PC-3 (cell line): ENCODE measurements at regions not wholly inside any gene's neighbourhood (a gene's known extent, or its start where the extent isn't known, plus 50 kb on each side); places are given as distances from the start of the nearest gene placed in this dataset.
A peak's percentile ranks its signal among the peaks of the same experiment; 100 is the strongest.

Experiments
- ATAC-seq: fragments of 200-7000 bp; cut with Tn5 transposase; 2 replicates; pipeline ENCODE4 v1.9.1; 2020; ENCODE audit warnings: mild to moderate bottlenecking, moderate library complexity
- BruUV-seq: library from RNA; stranded (reverse); fragments of 400-500 nt; replicated peaks from 2 replicates; lab custom pipeline; 2021; lab: Mats Ljungman, UMichigan
- CTCF ChIA-PET: fragments of 300-600 bp; sonication (Branson Sonifier 250); formaldehyde crosslinking; loops from one replicate; lab custom pipeline; 2022; ENCODE audit warnings: antibody characterized with exemption; lab: Charles Lee
- POLR2A ChIA-PET: fragments of 300-600 bp; sonication (Branson Sonifier 250); formaldehyde crosslinking; loops from one replicate; lab custom pipeline; 2022; ENCODE audit warnings: antibody characterized with exemption; ENCODE audit not compliant: unreplicated experiment; lab: Charles Lee
- DNase-seq: peaks from one replicate; pipeline ENCODE4 v3.0.0-alpha.2; 2015
- H2AFZ ChIP-seq: fragments of 300-600 bp; sonication (generic); 2 replicates; pipeline ENCODE4 v1.6.0; 2016; ENCODE audit warnings: antibody characterized with exemption, low read length
- H3F3A ChIP-seq: fragments of 300-600 bp; sonication (generic); one replicate; pipeline ENCODE4 v1.6.0; 2017; ENCODE audit warnings: antibody characterized with exemption, low read length, control low read depth, mild to moderate bottlenecking; ENCODE audit not compliant: unreplicated experiment
- H3K27ac ChIP-seq: fragments of 300-600 bp; sonication (generic); 2 replicates; pipeline ENCODE4 v1.5.1; 2016; ENCODE audit warnings: mild to moderate bottlenecking, low read length
- H3K27me3 ChIP-seq: fragments of 300-600 bp; sonication (generic); 2 replicates; pipeline ENCODE4 v1.6.1; 2016; ENCODE audit warnings: low read length, mixed read lengths
- H3K36me3 ChIP-seq: fragments of 300-600 bp; sonication (generic); 2 replicates; pipeline ENCODE4 v1.6.1; 2016; ENCODE audit warnings: low read depth, mixed run types, low read length, mixed read lengths
- H3K4me1 ChIP-seq: fragments of 300-600 bp; sonication (generic); 2 replicates; pipeline ENCODE4 v1.5.1; 2016; ENCODE audit warnings: low read length; ENCODE audit not compliant: insufficient read depth
- H3K4me2 ChIP-seq: fragments of 300-600 bp; sonication (generic); 2 replicates; pipeline ENCODE4 v1.6.0; 2016; ENCODE audit warnings: low read length
- H3K4me3 ChIP-seq: fragments of 300-600 bp; sonication (generic); 2 replicates; pipeline ENCODE4 v1.5.1; 2016; ENCODE audit warnings: mild to moderate bottlenecking, low read length, mixed read lengths
- H3K79me2 ChIP-seq: fragments of 300-600 bp; sonication (generic); 2 replicates; pipeline ENCODE4 v1.6.1; 2017; ENCODE audit warnings: low read length, mixed read lengths
- H3K9ac ChIP-seq: fragments of 300-600 bp; sonication (generic); 2 replicates; pipeline ENCODE4 v1.6.0; 2016; ENCODE audit warnings: mild to moderate bottlenecking, low read length
- H3K9me2 ChIP-seq: fragments of 300-600 bp; sonication (generic); replicated peaks from 2 replicates; pipeline ENCODE4 v1.6.1; 2016; ENCODE audit warnings: mixed run types, low read length, mixed read lengths
- H3K9me3 ChIP-seq: fragments of 300-600 bp; sonication (generic); 2 replicates; pipeline ENCODE4 v1.6.1; 2016; ENCODE audit warnings: low read length, mixed read lengths
- H4K20me1 ChIP-seq: fragments of 300-600 bp; sonication (generic); 2 replicates; pipeline ENCODE4 v1.6.1; 2016; ENCODE audit warnings: low read length, mixed read lengths
- EZH2 ChIP-seq: fragments of 300-600 bp; sonication (generic); IDR thresholded peaks from one replicate; pipeline ENCODE4 v1.6.1; 2017; ENCODE audit warnings: antibody characterized with exemption, mild to moderate bottlenecking, low read length; ENCODE audit not compliant: unreplicated experiment
- EZH2phosphoT487 ChIP-seq: fragments of 300-600 bp; sonication (generic); IDR thresholded peaks from 2 replicates; pipeline ENCODE4 v1.6.1; 2018; ENCODE audit warnings: mild to moderate bottlenecking, antibody characterized with exemption, low read length, borderline replicate concordance
- intact Hi-C: fragments of 100-400 bp; cut with micrococcal nuclease; formaldehyde crosslinking; loops from 2 replicates; pipeline ENCODE4 v1.9.0; 2023
- TF ChIP-seq, protein P1 (sequence below): fragments of 300-600 bp; sonication (generic); conservative IDR thresholded peaks from 2 replicates; pipeline ENCODE4 v1.5.1; 2017; ENCODE audit warnings: antibody characterized with exemption, low read depth, mild to moderate bottlenecking, low read length

- Histone ChIP-seq H3K9ac (no peak overlapping the region), H4K20me1 (no peaks in the 10 kb centered on the region), H3K4me1 (peaks cover 16% of the 10 kb centered on the region), H3K79me2 (no peaks in the 10 kb centered on the region), H2AFZ (no peak overlapping the region), H3F3A (no peaks in the 10 kb centered on the region), H3K27me3 (no peaks in the 10 kb centered on the region), H3K36me3 (no peaks in the 10 kb centered on the region), H3K9me3 (no peaks in the 10 kb centered on the region), H3K27ac (no peak overlapping the region), H3K4me3 (no peak overlapping the region), H3K9me2 (no peaks in the 10 kb centered on the region), H3K4me2 (no peak overlapping the region)
- no TSS peak for BruUV-seq
- ATAC-seq (no peak), DNase-seq (no peak)
- intact Hi-C loops: no loop called here
- POLR2A ChIA-PET: no interaction called here
- CTCF ChIA-PET: no interaction called here
- TF ChIP-seq, protein P1, sequence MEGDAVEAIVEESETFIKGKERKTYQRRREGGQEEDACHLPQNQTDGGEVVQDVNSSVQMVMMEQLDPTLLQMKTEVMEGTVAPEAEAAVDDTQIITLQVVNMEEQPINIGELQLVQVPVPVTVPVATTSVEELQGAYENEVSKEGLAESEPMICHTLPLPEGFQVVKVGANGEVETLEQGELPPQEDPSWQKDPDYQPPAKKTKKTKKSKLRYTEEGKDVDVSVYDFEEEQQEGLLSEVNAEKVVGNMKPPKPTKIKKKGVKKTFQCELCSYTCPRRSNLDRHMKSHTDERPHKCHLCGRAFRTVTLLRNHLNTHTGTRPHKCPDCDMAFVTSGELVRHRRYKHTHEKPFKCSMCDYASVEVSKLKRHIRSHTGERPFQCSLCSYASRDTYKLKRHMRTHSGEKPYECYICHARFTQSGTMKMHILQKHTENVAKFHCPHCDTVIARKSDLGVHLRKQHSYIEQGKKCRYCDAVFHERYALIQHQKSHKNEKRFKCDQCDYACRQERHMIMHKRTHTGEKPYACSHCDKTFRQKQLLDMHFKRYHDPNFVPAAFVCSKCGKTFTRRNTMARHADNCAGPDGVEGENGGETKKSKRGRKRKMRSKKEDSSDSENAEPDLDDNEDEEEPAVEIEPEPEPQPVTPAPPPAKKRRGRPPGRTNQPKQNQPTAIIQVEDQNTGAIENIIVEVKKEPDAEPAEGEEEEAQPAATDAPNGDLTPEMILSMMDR: no peak
- no peak for TF ChIP-seq EZH2phosphoT487
- TF ChIP-seq EZH2: no peak
Observed at GRCh38 chr4:159719531-159719930, 616.7 kb downstream of the RAPGEF2 start.

GRCh38 chr4:159722052-159722451, 619.2 kb downstream of the RAPGEF2 start:
- ATAC-seq: no peak

DNA sequence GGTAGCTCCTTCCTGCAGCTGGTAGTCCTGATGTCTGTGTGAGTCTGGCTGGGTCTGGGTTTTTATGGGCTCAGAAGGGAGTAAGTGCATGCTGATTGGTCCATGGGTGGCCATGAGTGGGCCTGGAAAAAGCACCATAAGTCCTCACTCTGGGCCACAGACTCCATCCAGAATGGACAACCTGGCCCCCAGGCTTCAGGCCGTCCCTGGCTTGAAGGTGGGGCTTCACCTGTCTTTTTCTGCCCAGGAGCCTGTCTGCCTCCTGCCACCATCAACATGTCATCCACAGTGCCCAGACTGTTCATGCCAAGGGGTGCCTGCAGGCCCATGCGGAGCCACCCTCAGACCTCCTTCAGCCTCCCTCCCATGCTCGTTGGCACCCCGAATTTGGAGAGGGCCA, 620.0 kb downstream of the RAPGEF2 start:
- no peak overlapping the region for H2AFZ ChIP-seq
- CTCF ChIA-PET: no interaction called here
- POLR2A ChIA-PET: no interaction called here
- H3F3A ChIP-seq: no peaks in the 10 kb centered on the region
- ATAC-seq (no peak), DNase-seq (no peak)
- H4K20me1 ChIP-seq: no peaks in the 10 kb centered on the region
- intact Hi-C loops: no loop called here
- no peaks in the 10 kb centered on the region for H3K27me3 ChIP-seq
- TF ChIP-seq, protein P1: no peak
- TF ChIP-seq EZH2 (no peak), EZH2phosphoT487 (no peak)
- H3K79me2 ChIP-seq: no peaks in the 10 kb centered on the region
- BruUV-seq: no TSS peak
- H3K4me3 ChIP-seq: no peak overlapping the region
- H3K4me2 ChIP-seq: peak overlapping the region; percentile 37; the same call in 1 of the 2 replicates
- no peaks in the 10 kb centered on the region for H3K36me3 ChIP-seq
- no peaks in the 10 kb centered on the region for H3K9me2 ChIP-seq
- H3K9ac ChIP-seq: no peak overlapping the region
- peaks cover 16% of the 10 kb centered on the region for H3K4me1 ChIP-seq
- no peaks in the 10 kb centered on the region for H3K9me3 ChIP-seq
- H3K27ac ChIP-seq: no peak overlapping the region

More at GRCh38 chr4:159722052-159722451, 619.2 kb downstream of the RAPGEF2 start:
- Histone ChIP-seq H2AFZ (no peak overlapping the region), H3K27ac (no peak overlapping the region), H3K4me1 (peaks cover 16% of the 10 kb centered on the region), H3K36me3 (no peaks in the 10 kb centered on the region), H3K27me3 (no peaks in the 10 kb centered on the region), H3K4me2 (no peak overlapping the region), H3K9me2 (no peaks in the 10 kb centered on the region), H3F3A (no peaks in the 10 kb centered on the region), H3K9me3 (no peaks in the 10 kb centered on the region), H3K9ac (no peak overlapping the region), H3K79me2 (no peaks in the 10 kb centered on the region), H3K4me3 (no peak overlapping the region), H4K20me1 (no peaks in the 10 kb centered on the region)
- BruUV-seq: no TSS peak
- no peak for DNase-seq
- CTCF ChIA-PET: no interaction called here
- intact Hi-C loops: no loop called here
- no peak for TF ChIP-seq EZH2
- TF ChIP-seq, protein P1: no peak
- no peak for TF ChIP-seq EZH2phosphoT487
- POLR2A ChIA-PET: no interaction called here
